ENCODE measurements at regions not wholly inside any gene's neighbourhood (a gene's known extent, or its start where the extent isn't known, plus 50 kb on each side); places are given as distances from the start of the nearest gene placed in this dataset.
A peak's percentile ranks its signal among the peaks of the same experiment; 100 is the strongest.

DNA sequence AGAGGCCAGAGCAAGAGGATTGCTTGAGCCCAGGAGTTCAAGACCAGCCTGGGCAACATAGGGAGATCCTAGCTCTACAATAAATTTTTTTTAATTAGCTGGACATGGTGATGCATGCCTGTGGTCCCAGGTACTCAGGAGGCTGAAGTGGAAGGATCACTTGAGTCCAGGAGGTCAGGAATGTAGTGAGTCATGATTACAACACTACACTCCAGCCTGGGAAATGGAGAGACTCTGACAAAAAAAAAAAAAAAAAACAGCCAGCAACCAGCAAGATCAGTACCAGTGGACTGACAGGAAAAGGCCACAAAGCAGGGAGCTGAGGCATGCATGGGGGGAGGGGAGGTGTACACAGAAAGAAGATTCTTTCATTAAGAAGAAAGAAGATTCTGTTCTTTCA lies 52.7 kb upstream of the RFXAP start:
- Mint-ChIP-seq H3K27me3 (ENCODE audit: low read depth, unreplicated experiment) (no peaks in the 10 kb centered on the region), H3K36me3 (ENCODE audit: low read depth, unreplicated experiment) (no peaks in the 10 kb centered on the region)

DNA sequence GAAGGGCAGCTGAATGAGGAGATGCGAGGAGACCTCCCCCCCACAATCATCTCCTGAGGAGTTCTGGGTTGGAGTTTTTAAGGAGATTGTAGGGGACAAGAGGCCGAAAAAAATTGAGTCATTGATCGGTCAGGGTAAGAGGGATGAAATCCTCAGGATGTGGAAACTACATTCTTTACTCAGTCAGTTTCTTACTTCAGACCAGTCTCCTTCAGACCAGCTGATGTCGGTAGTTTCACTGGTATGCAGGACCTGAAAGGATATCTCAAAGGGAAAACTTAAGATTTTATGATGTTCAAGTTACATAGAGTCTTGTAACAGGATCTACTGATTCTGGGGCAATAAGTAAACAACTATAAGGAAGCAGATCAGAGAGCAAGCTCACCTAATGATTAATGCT lies 51.7 kb upstream of the RFXAP start:
- H4K20me1 ChIP-seq (ENCODE audit: insufficient read depth, low read length) = no peaks in the 10 kb centered on the region
- DNase-seq (ENCODE audit: low read depth) (no peak), FAIRE-seq (no peak)
- no peak overlapping the region for H2AFZ ChIP-seq (ENCODE audit: low read depth, low read length)
- H3K9me3 Mint-ChIP-seq (ENCODE audit: unreplicated experiment) = peaks cover 5% of the 10 kb centered on the region
- H3K79me2 ChIP-seq (ENCODE audit: insufficient read depth, low read length) = no peaks in the 10 kb centered on the region
- H3K36me3 Mint-ChIP-seq (ENCODE audit: low read depth, unreplicated experiment) = peaks cover 1% of the 10 kb centered on the region
- H3K27me3 Mint-ChIP-seq (ENCODE audit: low read depth, unreplicated experiment) = no peaks in the 10 kb centered on the region
- H3K4me3 Mint-ChIP-seq (ENCODE audit: unreplicated experiment) = no peak overlapping the region
- H3K27me3 ChIP-seq (ENCODE audit: insufficient read depth, low read length) = no peaks in the 10 kb centered on the region
- no peak for TF ChIP-seq EZH2 (IDR thresholded peaks at IDR 0.05; ENCODE audit: insufficient read depth, low read length)
- TF ChIP-seq, protein P1, sequence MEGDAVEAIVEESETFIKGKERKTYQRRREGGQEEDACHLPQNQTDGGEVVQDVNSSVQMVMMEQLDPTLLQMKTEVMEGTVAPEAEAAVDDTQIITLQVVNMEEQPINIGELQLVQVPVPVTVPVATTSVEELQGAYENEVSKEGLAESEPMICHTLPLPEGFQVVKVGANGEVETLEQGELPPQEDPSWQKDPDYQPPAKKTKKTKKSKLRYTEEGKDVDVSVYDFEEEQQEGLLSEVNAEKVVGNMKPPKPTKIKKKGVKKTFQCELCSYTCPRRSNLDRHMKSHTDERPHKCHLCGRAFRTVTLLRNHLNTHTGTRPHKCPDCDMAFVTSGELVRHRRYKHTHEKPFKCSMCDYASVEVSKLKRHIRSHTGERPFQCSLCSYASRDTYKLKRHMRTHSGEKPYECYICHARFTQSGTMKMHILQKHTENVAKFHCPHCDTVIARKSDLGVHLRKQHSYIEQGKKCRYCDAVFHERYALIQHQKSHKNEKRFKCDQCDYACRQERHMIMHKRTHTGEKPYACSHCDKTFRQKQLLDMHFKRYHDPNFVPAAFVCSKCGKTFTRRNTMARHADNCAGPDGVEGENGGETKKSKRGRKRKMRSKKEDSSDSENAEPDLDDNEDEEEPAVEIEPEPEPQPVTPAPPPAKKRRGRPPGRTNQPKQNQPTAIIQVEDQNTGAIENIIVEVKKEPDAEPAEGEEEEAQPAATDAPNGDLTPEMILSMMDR (IDR thresholded peaks at IDR 0.05; ENCODE audit: insufficient read depth, low read depth, low read length) = no peak
- H3K36me3 ChIP-seq (ENCODE audit: insufficient read depth, low read length) = no peaks in the 10 kb centered on the region
- H3K4me3 ChIP-seq (ENCODE audit: insufficient read depth, low read depth, low read length) = no peak overlapping the region
- H3K27ac Mint-ChIP-seq (ENCODE audit: unreplicated experiment) = peak overlapping the region; percentile 94
- no peak overlapping the region for H3K27ac ChIP-seq (ENCODE audit: low read depth, low read length)
- peaks cover 4% of the 10 kb centered on the region for H3K9me3 ChIP-seq (ENCODE audit: insufficient read depth, low read depth, low read length)
- H3K4me2 ChIP-seq (ENCODE audit: low read length) = no peak overlapping the region
- H3K4me1 ChIP-seq (ENCODE audit: insufficient read depth, low read length) = peaks cover 5% of the 10 kb centered on the region
- H3K4me1 Mint-ChIP-seq (ENCODE audit: low read depth, unreplicated experiment) = peaks cover 21% of the 10 kb centered on the region
- no peak overlapping the region for H3K9ac ChIP-seq (ENCODE audit: low read length)

More for the DNA sequence above, 52.7 kb upstream of the RFXAP start:
- Histone ChIP-seq H3K27ac (ENCODE audit: low read depth, low read length) (peak overlapping the region; percentile 50), H2AFZ (ENCODE audit: low read depth, low read length) (peak overlapping the region; percentile 21), H3K9ac (ENCODE audit: low read length) (peak overlapping the region; percentile 44), H3K4me2 (ENCODE audit: low read length) (peak overlapping the region; percentile 41), H3K4me3 (ENCODE audit: insufficient read depth, low read depth, low read length) (no peak overlapping the region), H4K20me1 (ENCODE audit: insufficient read depth, low read length) (no peaks in the 10 kb centered on the region), H3K36me3 (ENCODE audit: insufficient read depth, low read length) (no peaks in the 10 kb centered on the region), H3K9me3 (ENCODE audit: insufficient read depth, low read depth, low read length) (peaks cover 4% of the 10 kb centered on the region), H3K4me1 (ENCODE audit: insufficient read depth, low read length) (peaks cover 5% of the 10 kb centered on the region), H3K79me2 (ENCODE audit: insufficient read depth, low read length) (no peaks in the 10 kb centered on the region), H3K27me3 (ENCODE audit: insufficient read depth, low read length) (no peaks in the 10 kb centered on the region)
- H3K4me1 Mint-ChIP-seq (ENCODE audit: low read depth, unreplicated experiment) = peaks cover 23% of the 10 kb centered on the region
- TF ChIP-seq, protein P1 (IDR thresholded peaks at IDR 0.05; ENCODE audit: insufficient read depth, low read depth, low read length) = no peak
- no peak for TF ChIP-seq EZH2 (IDR thresholded peaks at IDR 0.05; ENCODE audit: insufficient read depth, low read length)
- H3K9me3 Mint-ChIP-seq (ENCODE audit: unreplicated experiment) = peaks cover 5% of the 10 kb centered on the region
- peak overlapping the region; percentile 94 for H3K27ac Mint-ChIP-seq (ENCODE audit: unreplicated experiment)
- peak overlapping the region; percentile 30 for H3K4me3 Mint-ChIP-seq (ENCODE audit: unreplicated experiment)
- peak; percentile 87 for DNase-seq (ENCODE audit: low read depth)
- no peak for FAIRE-seq

DNA sequence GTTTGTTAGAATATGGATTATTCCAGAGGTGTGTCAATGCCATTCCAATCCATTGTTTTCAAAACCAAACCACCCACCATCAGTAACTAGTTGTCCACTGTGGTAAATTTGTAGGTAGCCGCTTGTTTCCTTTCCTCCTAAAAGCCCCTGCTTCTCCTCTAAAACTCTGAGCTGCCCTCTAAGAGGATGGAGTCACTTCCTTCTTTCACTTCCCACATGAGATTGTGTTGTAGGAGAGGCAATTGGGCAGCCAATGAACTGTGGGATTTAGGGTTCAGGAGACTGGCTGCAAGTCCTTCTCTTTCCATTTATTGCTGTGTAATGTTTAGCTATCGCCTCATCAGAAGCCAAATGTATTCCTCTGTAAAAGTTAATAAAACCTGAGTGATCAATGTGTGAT lies 49.9 kb upstream of the RFXAP start:
- Histone ChIP-seq H3K4me1 (ENCODE audit: insufficient read depth, low read length) (peaks cover 5% of the 10 kb centered on the region), H2AFZ (ENCODE audit: low read depth, low read length) (no peak overlapping the region), H4K20me1 (ENCODE audit: insufficient read depth, low read length) (no peaks in the 10 kb centered on the region), H3K79me2 (ENCODE audit: insufficient read depth, low read length) (no peaks in the 10 kb centered on the region), H3K9me3 (ENCODE audit: insufficient read depth, low read depth, low read length) (peaks cover 4% of the 10 kb centered on the region), H3K4me3 (ENCODE audit: insufficient read depth, low read depth, low read length) (no peak overlapping the region), H3K27ac (ENCODE audit: low read depth, low read length) (no peak overlapping the region), H3K4me2 (ENCODE audit: low read length) (no peak overlapping the region), H3K9ac (ENCODE audit: low read length) (no peak overlapping the region), H3K27me3 (ENCODE audit: insufficient read depth, low read length) (no peaks in the 10 kb centered on the region), H3K36me3 (ENCODE audit: insufficient read depth, low read length) (no peaks in the 10 kb centered on the region)
- no peak for DNase-seq (ENCODE audit: low read depth)
- Mint-ChIP-seq H3K9me3 (ENCODE audit: unreplicated experiment) (peaks cover 5% of the 10 kb centered on the region), H3K4me1 (ENCODE audit: low read depth, unreplicated experiment) (peaks cover 21% of the 10 kb centered on the region), H3K4me3 (ENCODE audit: unreplicated experiment) (no peak overlapping the region), H3K27ac (ENCODE audit: unreplicated experiment) (peak overlapping the region; percentile 21), H3K27me3 (ENCODE audit: low read depth, unreplicated experiment) (no peaks in the 10 kb centered on the region), H3K36me3 (ENCODE audit: low read depth, unreplicated experiment) (peaks cover 1% of the 10 kb centered on the region)
- no peak for FAIRE-seq
- TF ChIP-seq, protein P1 (IDR thresholded peaks at IDR 0.05; ENCODE audit: insufficient read depth, low read depth, low read length) = no peak
- no peak for TF ChIP-seq EZH2 (IDR thresholded peaks at IDR 0.05; ENCODE audit: insufficient read depth, low read length)

Measured in astrocyte (in vitro differentiated cells and primary cell).